Panc1 (cell line): ENCODE measurements at regions not wholly inside any gene's neighbourhood (a gene's known extent, or its start where the extent isn't known, plus 50 kb on each side); places are given as distances from the start of the nearest gene placed in this dataset.

Experiments used
- ATAC-seq: fragments of 200-7000 bp; cut with Tn5 transposase; 2 replicates; pipeline ENCODE4 v1.9.1; 2020; ENCODE audit warnings: mild to moderate bottlenecking, moderate library complexity
- BruUV-seq: library from RNA; stranded (reverse); fragments of 400-500 nt; replicated peaks from 2 replicates; lab custom pipeline; 2021; lab: Mats Ljungman, UMichigan
- CTCF ChIA-PET: fragments of 300-600 bp; sonication (Branson Sonifier 250); formaldehyde crosslinking; loops from one replicate; lab custom pipeline; 2022; ENCODE audit warnings: antibody characterized with exemption; lab: Charles Lee
- POLR2A ChIA-PET: fragments of 300-600 bp; sonication (Branson Sonifier 250); formaldehyde crosslinking; loops from one replicate; lab custom pipeline; 2022; ENCODE audit warnings: antibody characterized with exemption; lab: Charles Lee
- DNase-seq: peaks from one replicate; pipeline ENCODE4 v3.0.0-alpha.2; 2010; ENCODE audit warnings: low read depth, low spot score
- H3K27ac ChIP-seq: 2 replicates; pipeline ENCODE4 v1.5.1; 2011; ENCODE audit warnings: mild to moderate bottlenecking, low read length, inconsistent platforms
- H3K27me3 ChIP-seq: fragments of 200-500 bp; sonication (Bioruptor generic); 2 replicates; pipeline ENCODE4 v1.6.0; 2014; ENCODE audit warnings: low read length, inconsistent platforms; ENCODE audit not compliant: control insufficient read depth, insufficient read depth
- H3K36me3 ChIP-seq: fragments of 200-500 bp; sonication (Bioruptor generic); 2 replicates; pipeline ENCODE4 v1.5.1; 2014; ENCODE audit warnings: inconsistent platforms, mild to moderate bottlenecking, low read length, moderate library complexity; ENCODE audit not compliant: control insufficient read depth, insufficient read depth
- H3K4me1 ChIP-seq: 2 replicates; pipeline ENCODE4 v1.5.1; 2011; ENCODE audit warnings: inconsistent platforms, mild to moderate bottlenecking, low read length, moderate library complexity; ENCODE audit not compliant: control insufficient read depth, insufficient read depth
- H3K4me3 ChIP-seq, 2 experiments: 2 replicates each; pipeline ENCODE4 v1.5.1; 2011 to 2012; ENCODE audit warnings: low read depth in 2 of 2, low read length in 2 of 2, mild to moderate bottlenecking in 2 of 2, inconsistent platforms in 1 of 2, moderate library complexity in 1 of 2
- H3K9me3 ChIP-seq: fragments of 200-500 bp; sonication (Bioruptor generic); 2 replicates; pipeline ENCODE4 v1.5.1; 2014; ENCODE audit warnings: low read depth, mild to moderate bottlenecking, inconsistent platforms, low read length, moderate library complexity; ENCODE audit not compliant: control insufficient read depth, insufficient read depth
- CTCF ChIP-seq: fragments of 450-650 bp; IDR thresholded peaks from 2 replicates; pipeline ENCODE4 v1.5.1; 2017; ENCODE audit warnings: mild to moderate bottlenecking
- POLR2AphosphoS5 ChIP-seq: IDR thresholded peaks from 2 replicates; pipeline ENCODE4 v1.6.1; 2012; ENCODE audit warnings: mild to moderate bottlenecking, low read depth, low read length, moderate library complexity
- REST ChIP-seq, 2 experiments: IDR thresholded peaks; 2 replicates each; pipeline ENCODE4 v1.6.1; 2011 to 2012; ENCODE audit warnings: low read depth in 2 of 2, control low read depth in 1 of 2, low read length in 1 of 2, mild to moderate bottlenecking in 1 of 2, moderate library complexity in 1 of 2; ENCODE audit not compliant: insufficient read depth in 1 of 2
- SIN3A ChIP-seq: IDR thresholded peaks from 2 replicates; pipeline ENCODE4 v1.6.1; 2012; ENCODE audit warnings: low read depth, mild to moderate bottlenecking, low read length, moderate library complexity, borderline replicate concordance; ENCODE audit not compliant: insufficient read depth
- TCF7L2 ChIP-seq: IDR thresholded peaks from 2 replicates; pipeline ENCODE4 v1.6.1; 2011; ENCODE audit warnings: mild to moderate bottlenecking, low read depth, low read length, inconsistent platforms
- in situ Hi-C: cut with HindIII; loops from 2 replicates; pipeline ENCODE4 v1.10.0; 2016; ENCODE audit warnings: low sequenced_read_pairs, low pct_unique_long_range_greater_than_20kb
- intact Hi-C: fragments of 100-400 bp; cut with micrococcal nuclease; formaldehyde crosslinking; loops from one replicate; pipeline ENCODE4 v1.10.0; 2022; ENCODE audit not compliant: unreplicated experiment

- ATAC-seq (no peak), DNase-seq (no peak)
- Histone ChIP-seq H3K4me3 (no peak overlapping the region), H3K4me1 (peaks cover 38% of the 10 kb centered on the region), H3K36me3 (no peaks in the 10 kb centered on the region), H3K9me3 (no peaks in the 10 kb centered on the region), H3K27me3 (no peaks in the 10 kb centered on the region), H3K27ac (peak overlapping the region; percentile 83)
- POLR2A ChIA-PET = no interaction called here
- in situ Hi-C loops = no loop called here
- CTCF ChIA-PET = no interaction called here
- intact Hi-C loops = no loop called here
- TF ChIP-seq POLR2AphosphoS5 = no peak
- no peak for TF ChIP-seq SIN3A
- TF ChIP-seq REST (IDR thresholded peaks at IDR 0.05; ENCODE audit: insufficient read depth in 1 of 2, low read depth in 2 of 2, low read length in 1 of 2) = no peak
- no peak for TF ChIP-seq TCF7L2
- no peak for TF ChIP-seq CTCF
- no TSS peak for BruUV-seq
These were observed 80.2 kb upstream of the SLC38A2 start for GRCh38 chr12:46452776-46453175.

- no peak for DNase-seq
- ATAC-seq = peak; percentile 53
- Histone ChIP-seq H3K27me3 (no peaks in the 10 kb centered on the region), H3K27ac (peak overlapping the region; percentile 83), H3K4me3 (no peak overlapping the region), H3K4me1 (peaks cover 38% of the 10 kb centered on the region), H3K36me3 (no peaks in the 10 kb centered on the region), H3K9me3 (no peaks in the 10 kb centered on the region)
- no TSS peak for BruUV-seq
- CTCF ChIA-PET = no interaction called here
- POLR2A ChIA-PET = no interaction called here
- in situ Hi-C loops (no loop called here), intact Hi-C loops (no loop called here)
- TF ChIP-seq SIN3A (no peak), TCF7L2 (peak; percentile 53; the same call in 1 of the 2 replicates), CTCF (no peak), POLR2AphosphoS5 (no peak), REST (IDR thresholded peaks at IDR 0.05; ENCODE audit: insufficient read depth in 1 of 2, low read depth in 2 of 2, low read length in 1 of 2) (no peak)
These were observed 79.6 kb upstream of the SLC38A2 start for GRCh38 chr12:46452061-46452615.
